T follicular helper cell (primary cell): ENCODE measurements at regions not wholly inside any gene's neighbourhood (a gene's known extent, or its start where the extent isn't known, plus 50 kb on each side); places are given as distances from the start of the nearest gene placed in this dataset.
"Not testable (repeated sequence)": the region's sequence is repeated elsewhere in the genome, so short reads cannot be mapped to it uniquely, and the experiment has no call there.

Experiments
- DNase-seq: peaks from one replicate; pipeline ENCODE4 v3.0.0-alpha.2; 2020; ENCODE audit warnings: low read depth

- DNase-seq: no peak
Observed at GRCh38 chr2:64918220-64918886, 70.8 kb upstream of the SLC1A4 start.

GRCh38 chr2:64919261-64919660 lies 69.9 kb upstream of the SLC1A4 start:
- no peak for DNase-seq

GRCh38 chr2:64922482-64923384 lies 66.5 kb upstream of the SLC1A4 start:
- no peak for DNase-seq

GRCh38 chr2:64923385-64923710 lies 65.9 kb upstream of the SLC1A4 start:
- DNase-seq: no peak

GRCh38 chr2:64924170-64924934 lies 64.8 kb upstream of the SLC1A4 start:
- no peak for DNase-seq

- DNase-seq: not testable (repeated sequence)
Observed at GRCh38 chr2:64925930-64926722, 63.1 kb upstream of the SLC1A4 start.

GRCh38 chr2:64928813-64929212 lies 60.4 kb upstream of the SLC1A4 start:
- no peak for DNase-seq

- no peak for DNase-seq
Observed at GRCh38 chr2:64929333-64929732, 59.9 kb upstream of the SLC1A4 start.

- no peak for DNase-seq
Observed at GRCh38 chr2:64930258-64930671, 58.9 kb upstream of the SLC1A4 start.

GRCh38 chr2:64931246-64932115 lies 57.7 kb upstream of the SLC1A4 start:
- no peak for DNase-seq

GRCh38 chr2:64932116-64932370 lies 57.2 kb upstream of the SLC1A4 start:
- no peak for DNase-seq

GRCh38 chr2:64932371-64933216 lies 56.6 kb upstream of the SLC1A4 start:
- no peak for DNase-seq

- no peak for DNase-seq
Observed at GRCh38 chr2:64934530-64934929, 54.7 kb upstream of the SLC1A4 start.

- DNase-seq: no peak
Observed at GRCh38 chr2:64936809-64937208, 52.4 kb upstream of the SLC1A4 start.

- not testable (repeated sequence) for DNase-seq
Observed at GRCh38 chr2:64937314-64937686, 51.9 kb upstream of the SLC1A4 start.

- no peak for DNase-seq
Observed at GRCh38 chr2:64937687-64938491, 51.3 kb upstream of the SLC1A4 start.

GRCh38 chr2:64938607-64939285 lies 50.5 kb upstream of the SLC1A4 start:
- no peak for DNase-seq

- DNase-seq: no peak
Observed at GRCh38 chr2:64939332-64939917, 49.8 kb upstream of the SLC1A4 start.
